ENCODE measurements at regions not wholly inside any gene's neighbourhood (a gene's known extent, or its start where the extent isn't known, plus 50 kb on each side); places are given as distances from the start of the nearest gene placed in this dataset.

GRCh38 chr3:4218456-4219226 lies 84.5 kb upstream of the SETMAR start (continued):
- TF ChIP-seq REST (IDR thresholded peaks at IDR 0.05) = no peak
- no peak for TF ChIP-seq FOXA1 (IDR thresholded peaks at IDR 0.05)
- TF ChIP-seq NR2F2 (IDR thresholded peaks at IDR 0.05) = no peak
- TF ChIP-seq TAF1 (conservative IDR thresholded peaks at IDR 0.05) = no peak

- TF ChIP-seq JUND (IDR thresholded peaks at IDR 0.05) (no peak), REST (IDR thresholded peaks at IDR 0.05) (no peak), FOXA2 (IDR thresholded peaks at IDR 0.05) (no peak), HNF4A (conservative IDR thresholded peaks at IDR 0.05) (no peak), ATF3 (IDR thresholded peaks at IDR 0.05) (no peak), NR2F2 (IDR thresholded peaks at IDR 0.05) (no peak), GABPA (IDR thresholded peaks at IDR 0.05 in 1 of 2, conservative IDR thresholded peaks at IDR 0.05 in 1 of 2) (no peak)
- no peak overlapping the region for H3K27ac ChIP-seq (ENCODE audit: low read depth in 1 of 2, low read length in 2 of 2)
- no peaks in the 10 kb centered on the region for H3K27me3 ChIP-seq (ENCODE audit: control insufficient read depth in 4 of 4, insufficient read depth in 4 of 4, low read length in 3 of 4)
- no peak overlapping the region for H3K4me3 ChIP-seq (ENCODE audit: low read depth in 1 of 3, low read length in 3 of 3)
- H3K9me3 ChIP-seq (ENCODE audit: control insufficient read depth in 4 of 4, low read length in 3 of 4) = no peaks in the 10 kb centered on the region
- H3K9ac ChIP-seq (ENCODE audit: low read depth in 1 of 2, low read length in 2 of 2) = no peak overlapping the region
- 37% methylated on average over 2 of the region's 2 CpGs for WGBS
- H3K4me1 ChIP-seq (ENCODE audit: control insufficient read depth in 4 of 4, insufficient read depth in 4 of 4, low read length in 3 of 4) = no peaks in the 10 kb centered on the region
- no peak for DNase-seq (ENCODE audit: low spot score)
- no peaks in the 10 kb centered on the region for H3K36me3 ChIP-seq (ENCODE audit: control insufficient read depth in 4 of 4, insufficient read depth in 3 of 4, low read depth in 1 of 4, low read length in 3 of 4)
These were observed 84.0 kb upstream of the SETMAR start for GRCh38 chr3:4219227-4219568.

- H3K4me1 ChIP-seq (ENCODE audit: control insufficient read depth in 4 of 4, insufficient read depth in 4 of 4, low read length in 3 of 4) = no peaks in the 10 kb centered on the region
- H3K27me3 ChIP-seq (ENCODE audit: control insufficient read depth in 4 of 4, insufficient read depth in 4 of 4, low read length in 3 of 4) = no peaks in the 10 kb centered on the region
- H3K9me3 ChIP-seq (ENCODE audit: control insufficient read depth in 4 of 4, low read length in 3 of 4) = no peaks in the 10 kb centered on the region
- TF ChIP-seq SP1 (IDR thresholded peaks at IDR 0.05) (no peak), TAF1 (conservative IDR thresholded peaks at IDR 0.05) (no peak), HNF4G (IDR thresholded peaks at IDR 0.05) (no peak), GABPA (IDR thresholded peaks at IDR 0.05 in 1 of 2, conservative IDR thresholded peaks at IDR 0.05 in 1 of 2) (no peak), MAX (IDR thresholded peaks at IDR 0.05) (no peak), EGR1 (IDR thresholded peaks at IDR 0.05; ENCODE audit: low read depth in 2 of 2) (no peak), NR2F2 (IDR thresholded peaks at IDR 0.05) (no peak), REST (IDR thresholded peaks at IDR 0.05) (no peak), ZBTB33 (IDR thresholded peaks at IDR 0.05) (no peak)
- H3K27ac ChIP-seq (ENCODE audit: low read depth in 1 of 2, low read length in 2 of 2) = no peak overlapping the region
- 85% methylated on average over 3 of the region's 3 CpGs for WGBS
- no peak for DNase-seq (ENCODE audit: low spot score)
- no peak overlapping the region for H3K4me3 ChIP-seq (ENCODE audit: low read depth in 1 of 3, low read length in 3 of 3)
- H3K9ac ChIP-seq (ENCODE audit: low read depth in 1 of 2, low read length in 2 of 2) = no peak overlapping the region
- H3K36me3 ChIP-seq (ENCODE audit: control insufficient read depth in 4 of 4, insufficient read depth in 3 of 4, low read depth in 1 of 4, low read length in 3 of 4) = no peaks in the 10 kb centered on the region
These were observed 83.1 kb upstream of the SETMAR start for GRCh38 chr3:4220065-4220464.
